ENCODE measurements at regions not wholly inside any gene's neighbourhood (a gene's known extent, or its start where the extent isn't known, plus 50 kb on each side); places are given as distances from the start of the nearest gene placed in this dataset.
"Not testable (repeated sequence)": the region's sequence is repeated elsewhere in the genome, so short reads cannot be mapped to it uniquely, and the experiment has no call there.

- no peak for DNase-seq
Measured at GRCh38 chr5:152177626-152178349, 227.3 kb downstream of the NMUR2 start.

DNA sequence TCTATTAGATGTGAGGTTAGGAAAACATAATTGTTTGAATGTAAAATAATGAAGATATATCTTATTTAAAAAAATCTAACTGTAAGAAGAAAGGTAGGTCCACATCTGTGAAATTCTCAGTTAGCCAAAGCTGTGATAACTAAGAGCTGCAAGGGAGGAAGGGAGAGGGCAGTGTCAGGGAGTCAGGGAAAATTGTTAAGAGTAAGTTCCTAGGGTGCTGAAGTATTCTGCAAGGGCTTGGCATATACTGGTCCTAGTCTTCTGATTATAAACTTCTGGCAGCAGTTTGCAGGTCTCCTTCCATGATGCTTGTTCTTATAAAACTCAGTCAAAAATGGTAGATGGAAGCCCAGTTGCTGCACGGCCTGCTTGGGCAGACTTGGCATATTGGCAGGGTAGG lies 233.2 kb downstream of the NMUR2 start:
- DNase-seq = no peak

DNA sequence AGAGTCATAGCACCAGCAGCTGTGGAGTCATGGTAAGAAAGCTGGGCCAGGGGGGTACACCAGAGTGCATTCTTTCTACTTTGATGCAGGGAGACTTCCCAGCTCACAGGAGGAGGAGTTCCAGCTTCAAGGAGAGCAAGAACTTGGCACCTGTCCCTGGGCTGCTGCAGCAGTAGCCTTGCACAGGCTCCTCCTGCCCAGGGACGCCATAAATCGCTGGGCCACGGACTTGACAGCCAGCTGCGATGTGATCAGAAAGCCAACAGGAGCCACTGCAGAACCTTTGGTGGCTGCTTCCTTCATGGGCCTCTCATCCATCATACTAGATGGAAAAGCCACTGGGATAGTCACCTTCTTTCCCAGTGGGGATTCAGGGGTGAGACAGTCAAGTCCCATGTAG lies 234.7 kb downstream of the NMUR2 start:
- DNase-seq = no peak

- no peak for DNase-seq
Measured at GRCh38 chr5:152164860-152165259, 240.2 kb upstream of the GLRA1 start.

DNA sequence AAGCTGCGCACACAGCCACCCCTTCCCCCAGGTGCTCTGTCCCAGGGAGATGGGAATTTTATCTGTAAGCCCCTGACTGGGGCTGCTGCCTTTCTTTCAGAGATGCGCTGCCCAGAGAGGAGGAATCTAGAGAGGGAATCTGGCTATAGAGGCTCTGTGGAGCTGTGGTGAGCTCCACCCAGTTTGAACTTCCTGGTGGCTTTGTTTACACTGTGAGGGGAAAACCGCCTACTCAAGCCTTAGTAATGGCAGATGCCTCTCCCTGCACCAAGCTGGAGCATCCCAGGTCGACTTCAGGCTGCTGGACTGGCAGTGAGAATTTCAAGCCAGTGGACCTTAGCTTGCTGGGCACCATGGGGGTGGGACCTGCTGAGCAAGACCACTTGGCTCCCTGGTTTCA lies 235.2 kb upstream of the GLRA1 start:
- DNase-seq = not testable (repeated sequence)

DNA sequence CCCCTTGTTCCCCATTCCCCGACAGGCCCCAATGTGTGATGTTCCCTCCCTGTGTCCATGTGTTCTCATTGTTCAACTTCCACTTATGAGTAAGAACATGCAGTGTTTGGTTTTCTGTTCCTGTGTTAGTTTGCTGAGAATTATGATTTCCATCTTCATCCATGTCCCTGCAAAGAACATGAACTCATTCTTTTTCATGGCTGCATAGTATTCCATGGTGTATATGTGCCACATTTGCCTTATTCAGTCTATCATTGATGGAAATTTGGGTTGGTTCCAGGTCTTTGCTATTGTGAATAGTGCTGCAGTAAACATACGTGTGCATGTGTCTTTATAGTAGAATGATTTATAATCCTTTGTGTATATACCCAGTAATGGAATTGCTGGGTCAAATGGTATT lies 229.8 kb upstream of the GLRA1 start:
- DNase-seq = not testable (repeated sequence)

GRCh38 chr5:152151940-152152339 lies 227.3 kb upstream of the GLRA1 start:
- DNase-seq = no peak

GRCh38 chr5:152151113-152151512 lies 226.5 kb upstream of the GLRA1 start:
- DNase-seq = no peak

DNA sequence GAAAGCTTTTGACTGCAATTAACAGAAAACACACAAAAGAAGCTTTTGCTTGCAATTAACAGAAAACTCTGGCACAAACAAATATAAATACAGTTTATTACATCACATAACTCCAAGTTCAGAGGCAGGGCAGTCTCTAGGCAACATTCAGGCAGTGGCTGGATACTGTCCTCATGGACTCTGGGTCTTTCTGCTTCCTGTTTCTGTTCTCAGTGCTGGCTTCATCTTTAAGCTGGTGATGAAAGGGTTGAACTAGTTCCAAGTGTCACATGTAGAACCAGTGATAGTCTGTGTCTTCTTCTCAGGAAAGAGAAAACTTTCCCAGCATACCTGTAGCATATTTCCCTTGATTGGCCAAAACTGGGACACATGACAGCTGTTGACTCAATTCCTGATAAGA lies 222.6 kb upstream of the GLRA1 start:
- no peak for DNase-seq

- DNase-seq = no peak
Measured at GRCh38 chr5:152146566-152146965, 221.9 kb upstream of the GLRA1 start.

DNA sequence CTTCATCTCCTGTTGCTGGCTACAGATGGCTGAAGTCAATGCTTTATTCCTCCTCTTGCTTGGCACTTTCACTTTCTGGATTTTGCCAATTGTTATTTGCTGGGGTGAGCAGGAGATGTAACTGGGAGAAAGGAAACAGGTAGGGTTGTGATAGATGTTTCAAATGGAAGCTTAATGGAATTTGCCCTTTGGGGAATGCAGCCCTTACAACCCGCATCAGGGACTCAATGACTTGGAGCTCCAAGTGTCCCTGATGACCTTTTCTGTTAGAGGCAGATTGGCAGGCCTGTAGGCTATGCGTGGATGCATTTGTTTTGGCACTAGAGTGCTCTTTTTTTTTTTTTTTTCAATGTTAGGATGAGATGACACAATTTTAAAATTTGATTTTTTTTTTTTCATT lies 219.9 kb upstream of the GLRA1 start:
- no peak for DNase-seq

DNA sequence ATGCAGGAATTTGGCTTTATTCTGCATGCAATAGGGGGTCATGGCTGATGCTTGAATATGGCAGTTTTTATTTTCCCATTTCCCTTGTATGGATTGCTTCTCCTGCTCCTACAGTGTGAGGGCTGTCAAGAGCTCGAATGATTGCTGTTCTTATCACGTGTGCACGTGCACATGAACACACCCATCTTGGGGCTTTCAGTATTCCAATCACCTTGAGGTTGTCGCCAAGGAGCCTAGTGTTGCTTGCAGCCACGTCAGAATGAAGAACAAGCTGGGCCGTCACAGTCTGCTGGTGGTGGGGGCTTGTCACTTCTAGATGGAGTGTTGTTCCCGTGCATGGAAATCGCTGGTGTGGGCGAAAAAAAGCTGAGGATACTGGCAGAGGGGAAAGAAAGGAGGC lies 219.4 kb upstream of the GLRA1 start:
- DNase-seq = no peak

- DNase-seq = peak; percentile 81
Measured at GRCh38 chr5:152142840-152143469, 218.3 kb upstream of the GLRA1 start.

- no peak for DNase-seq
Measured at GRCh38 chr5:152140347-152140746, 215.7 kb upstream of the GLRA1 start.

GRCh38 chr5:152137063-152137462 lies 212.4 kb upstream of the GLRA1 start:
- DNase-seq = no peak

- DNase-seq = no peak
Measured at GRCh38 chr5:152136321-152136720, 211.7 kb upstream of the GLRA1 start.

DNA sequence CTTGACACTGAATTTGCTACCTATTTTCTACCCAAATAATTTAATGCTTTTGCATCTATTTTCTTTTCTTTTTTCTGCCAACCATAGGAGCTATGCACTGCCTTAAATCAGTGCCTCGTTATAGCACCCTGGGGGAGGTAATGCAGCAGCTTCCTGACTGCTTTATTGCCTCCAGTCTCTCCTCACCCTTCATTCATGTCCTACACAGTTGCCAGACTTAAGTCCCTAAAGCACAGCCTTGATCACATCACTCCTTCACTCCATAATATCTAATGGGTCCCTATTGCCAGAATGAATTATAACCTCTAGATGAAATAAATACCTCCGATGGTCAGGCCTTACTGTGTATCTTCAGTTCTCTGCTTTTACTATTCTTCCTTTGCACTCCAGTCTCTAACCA lies 211.2 kb upstream of the GLRA1 start:
- no peak for DNase-seq

DNA sequence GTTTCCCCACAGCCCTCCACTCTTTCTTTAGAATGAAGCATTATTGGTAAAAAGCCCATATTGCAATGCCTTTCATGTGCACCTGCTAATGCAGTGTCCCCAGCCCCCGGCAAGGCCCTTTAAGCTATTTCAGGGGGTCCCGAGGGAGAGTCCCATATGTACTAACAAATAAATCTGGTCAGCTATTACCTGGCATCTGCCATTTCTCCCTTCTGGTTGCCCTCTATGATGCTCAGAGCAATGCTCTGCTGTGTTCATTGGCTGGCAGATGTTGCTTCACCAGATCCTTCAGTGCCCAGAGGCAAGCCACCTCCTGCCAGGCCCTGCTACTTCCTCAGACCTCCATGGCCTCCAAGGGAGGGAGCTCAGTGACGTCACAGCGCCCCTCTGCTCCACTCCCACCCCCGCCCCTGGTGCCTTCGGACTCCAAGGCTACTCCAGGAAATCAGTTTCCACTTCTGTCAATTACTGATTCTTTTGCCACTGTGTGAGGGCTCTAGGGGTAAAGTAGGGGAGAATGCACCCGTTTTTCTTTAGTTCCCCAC lies 201.1 kb upstream of the GLRA1 start:
- DNase-seq = no peak

DNA sequence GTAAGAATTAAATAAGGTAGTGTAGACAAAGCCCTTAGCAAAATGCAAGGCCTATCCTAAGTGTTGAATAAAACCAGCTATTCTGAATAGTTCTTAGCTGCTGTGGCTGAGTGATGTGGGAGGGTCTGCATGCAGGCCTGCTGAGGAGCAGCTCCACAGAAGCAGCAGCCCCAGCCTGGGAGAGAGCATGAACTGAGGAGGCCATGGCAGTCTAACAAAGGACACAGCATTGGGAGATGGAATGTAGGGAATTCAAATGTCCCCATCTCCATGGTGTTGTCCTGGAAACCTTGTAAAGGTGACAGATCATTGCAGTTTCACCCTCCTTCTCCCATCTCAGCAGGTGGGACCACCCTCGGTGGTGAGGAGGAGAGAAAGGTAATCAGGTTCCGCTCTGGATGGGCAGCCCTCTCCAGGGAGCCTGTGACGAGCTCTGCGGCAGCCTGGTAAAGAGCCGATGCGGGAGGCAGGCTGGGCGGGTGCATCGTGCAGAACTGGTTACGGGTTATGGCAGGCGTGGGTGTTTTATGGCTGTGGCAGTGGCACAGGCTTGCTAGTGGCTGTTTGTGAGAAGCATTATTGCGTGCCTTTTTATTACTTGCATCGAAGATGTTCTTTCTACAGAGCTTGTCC lies 199.9 kb upstream of the GLRA1 start:
- DNase-seq = no peak

- DNase-seq = no peak
Measured at GRCh38 chr5:152118676-152119470, 194.2 kb upstream of the GLRA1 start.

DNA sequence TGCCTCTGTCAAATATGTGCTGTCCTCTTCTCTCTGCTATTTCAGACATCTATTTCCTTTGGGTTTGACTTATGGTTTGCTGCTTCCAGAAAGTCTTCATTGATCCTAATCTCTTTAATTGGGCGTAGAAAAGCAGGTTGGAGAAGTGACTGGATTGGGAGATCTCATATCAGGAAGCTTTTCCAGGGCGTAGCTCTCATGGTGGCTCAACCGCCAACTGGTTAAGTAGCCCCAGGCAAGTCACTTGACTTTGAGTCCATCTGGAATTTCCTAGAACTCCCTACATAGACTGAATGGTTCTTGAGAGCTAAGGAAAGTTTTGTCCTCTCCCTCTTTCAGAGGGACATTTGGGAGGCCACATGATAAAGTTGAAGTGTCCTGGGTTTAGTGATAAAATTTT lies 192.3 kb upstream of the GLRA1 start:
- DNase-seq = no peak

DNA sequence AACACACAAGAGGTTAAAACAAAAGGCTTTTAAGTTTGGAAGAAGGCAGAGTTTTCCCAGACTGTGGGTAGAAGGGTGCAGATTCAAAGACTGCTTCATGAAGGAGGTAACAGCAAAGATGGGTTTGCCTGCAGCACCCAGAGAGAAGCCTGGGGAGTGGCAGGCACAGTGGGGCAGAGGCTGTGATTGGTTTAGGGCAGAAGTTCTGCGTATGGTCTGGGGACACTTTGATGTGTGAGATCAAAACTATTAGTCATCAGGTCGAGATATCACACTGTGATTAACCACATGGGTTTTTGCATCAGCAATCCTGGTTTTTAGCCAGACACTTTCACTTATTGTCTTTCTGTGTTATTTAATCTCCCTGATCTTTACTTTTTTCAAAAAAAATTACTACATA lies 188.8 kb upstream of the GLRA1 start:
- no peak for DNase-seq

- DNase-seq = no peak
Measured at GRCh38 chr5:152107220-152107619, 182.6 kb upstream of the GLRA1 start.
